DND-41 (cell line): ENCODE measurements at regions not wholly inside any gene's neighbourhood (a gene's known extent, or its start where the extent isn't known, plus 50 kb on each side); places are given as distances from the start of the nearest gene placed in this dataset.

Source experiments
- EZH2 ChIP-seq: IDR thresholded peaks from 3 replicates; pipeline ENCODE4 v1.6.1; 2012; ENCODE audit warnings: borderline replicate concordance, low read depth, mild to moderate bottlenecking, moderate library complexity, low read length, inconsistent platforms; ENCODE audit not compliant: severe bottlenecking
- TF ChIP-seq, protein P1 (sequence below): IDR thresholded peaks from 2 replicates; pipeline ENCODE4 v1.5.1; 2012; ENCODE audit warnings: borderline replicate concordance, low read length, moderate library complexity, mild to moderate bottlenecking; ENCODE audit not compliant: poor library complexity, severe bottlenecking; ENCODE audit errors: extremely low read depth

DNA sequence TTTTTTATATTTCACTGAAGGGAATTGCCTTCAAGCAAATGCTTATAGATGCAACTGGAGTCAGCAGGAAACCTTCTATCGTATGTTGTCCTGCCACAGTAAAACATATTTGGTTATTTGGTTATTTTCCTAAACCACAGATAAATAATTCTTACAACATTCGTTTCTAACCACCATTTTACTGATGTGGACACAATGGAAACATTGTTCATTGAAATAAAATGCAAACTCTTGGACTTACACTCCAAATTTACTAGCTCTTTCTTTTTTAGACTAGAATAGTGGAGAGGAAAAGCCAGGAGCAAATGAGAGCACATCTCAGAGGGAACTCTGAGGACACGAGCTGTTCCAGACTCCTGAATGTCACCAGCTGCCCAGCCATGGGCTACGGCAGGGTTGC lies 114.8 kb downstream of the RPS12 start:
- TF ChIP-seq, protein P1, sequence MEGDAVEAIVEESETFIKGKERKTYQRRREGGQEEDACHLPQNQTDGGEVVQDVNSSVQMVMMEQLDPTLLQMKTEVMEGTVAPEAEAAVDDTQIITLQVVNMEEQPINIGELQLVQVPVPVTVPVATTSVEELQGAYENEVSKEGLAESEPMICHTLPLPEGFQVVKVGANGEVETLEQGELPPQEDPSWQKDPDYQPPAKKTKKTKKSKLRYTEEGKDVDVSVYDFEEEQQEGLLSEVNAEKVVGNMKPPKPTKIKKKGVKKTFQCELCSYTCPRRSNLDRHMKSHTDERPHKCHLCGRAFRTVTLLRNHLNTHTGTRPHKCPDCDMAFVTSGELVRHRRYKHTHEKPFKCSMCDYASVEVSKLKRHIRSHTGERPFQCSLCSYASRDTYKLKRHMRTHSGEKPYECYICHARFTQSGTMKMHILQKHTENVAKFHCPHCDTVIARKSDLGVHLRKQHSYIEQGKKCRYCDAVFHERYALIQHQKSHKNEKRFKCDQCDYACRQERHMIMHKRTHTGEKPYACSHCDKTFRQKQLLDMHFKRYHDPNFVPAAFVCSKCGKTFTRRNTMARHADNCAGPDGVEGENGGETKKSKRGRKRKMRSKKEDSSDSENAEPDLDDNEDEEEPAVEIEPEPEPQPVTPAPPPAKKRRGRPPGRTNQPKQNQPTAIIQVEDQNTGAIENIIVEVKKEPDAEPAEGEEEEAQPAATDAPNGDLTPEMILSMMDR: no peak
- TF ChIP-seq EZH2: no peak
